ENCODE measurements at regions not wholly inside any gene's neighbourhood (a gene's known extent, or its start where the extent isn't known, plus 50 kb on each side); places are given as distances from the start of the nearest gene placed in this dataset.
"Not testable (repeated sequence)": the region's sequence is repeated elsewhere in the genome, so short reads cannot be mapped to it uniquely, and the experiment has no call there.

- DNase-seq, result no peak
Observed at GRCh38 chr17:63295839-63296590, 150.1 kb downstream of the CYB561 start.

- not testable (repeated sequence) for DNase-seq
Observed at GRCh38 chr17:63298916-63299315, 147.2 kb downstream of the CYB561 start.

- no peak for DNase-seq
Observed at GRCh38 chr17:63304704-63305261, 141.3 kb downstream of the CYB561 start.

- no peak for DNase-seq
Observed at GRCh38 chr17:63305857-63306256, 140.2 kb downstream of the CYB561 start.

GRCh38 chr17:63306855-63307254 lies 139.3 kb downstream of the CYB561 start:
- DNase-seq, result no peak

- no peak for DNase-seq
Observed at GRCh38 chr17:63308272-63308671, 137.8 kb downstream of the CYB561 start.

- DNase-seq, result no peak
Observed at GRCh38 chr17:63309021-63309420, 137.1 kb downstream of the CYB561 start.

GRCh38 chr17:63311416-63311937 lies 134.6 kb downstream of the CYB561 start:
- DNase-seq, result no peak

- no peak for DNase-seq
Observed at GRCh38 chr17:63314761-63315160, 131.3 kb downstream of the CYB561 start.

GRCh38 chr17:63316100-63316499 lies 130.0 kb downstream of the CYB561 start:
- no peak for DNase-seq

GRCh38 chr17:63317166-63317840 lies 128.8 kb downstream of the CYB561 start:
- DNase-seq, result no peak

GRCh38 chr17:63325808-63326207 lies 120.3 kb downstream of the CYB561 start:
- no peak for DNase-seq

- no peak for DNase-seq
Observed at GRCh38 chr17:63329876-63330275, 116.2 kb downstream of the CYB561 start.

GRCh38 chr17:63331301-63332061 lies 114.6 kb downstream of the CYB561 start:
- no peak for DNase-seq

- DNase-seq, result no peak
Observed at GRCh38 chr17:63332286-63332685, 113.8 kb downstream of the CYB561 start.

- DNase-seq, result no peak
Observed at GRCh38 chr17:63333869-63334268, 112.2 kb downstream of the CYB561 start.

- no peak for DNase-seq
Observed at GRCh38 chr17:63335831-63336230, 110.3 kb downstream of the CYB561 start.

- DNase-seq, result no peak
Observed at GRCh38 chr17:63337579-63337978, 108.5 kb downstream of the CYB561 start.

GRCh38 chr17:63338272-63338671 lies 107.8 kb downstream of the CYB561 start:
- no peak for DNase-seq

GRCh38 chr17:63341276-63341675 lies 104.8 kb downstream of the CYB561 start:
- DNase-seq, result no peak

GRCh38 chr17:63344383-63344782 lies 101.7 kb downstream of the CYB561 start:
- no peak for DNase-seq

- no peak for DNase-seq
Observed at GRCh38 chr17:63345611-63346010, 100.5 kb downstream of the CYB561 start.

GRCh38 chr17:63347475-63347874 lies 98.6 kb downstream of the CYB561 start:
- DNase-seq, result no peak

Data from AML-193 (cell line).